GM12878 (cell line): ENCODE measurements at regions not wholly inside any gene's neighbourhood (a gene's known extent, or its start where the extent isn't known, plus 50 kb on each side); places are given as distances from the start of the nearest gene placed in this dataset.

ENCODE experiments used
- ATAC-seq: fragments of 200-7000 bp; cut with Tn5 transposase; 3 replicates; pipeline ENCODE4 v1.9.1; 2020; ENCODE audit warnings: mild to moderate bottlenecking, moderate library complexity
- BruUV-seq: library from RNA; stranded (reverse); fragments of 400-500 nt; replicated peaks from 2 replicates; lab custom pipeline; 2021; lab: Mats Ljungman, UMichigan
- CTCF ChIA-PET: fragments of 300-600 bp; sonication (Branson Sonifier 250); formaldehyde crosslinking; extraction: SDS; loops from one replicate; lab custom pipeline; 2021; ENCODE audit warnings: inconsistent platforms; lab: Yijun Ruan, JAX
- POLR2A ChIA-PET: fragments of 350-600 bp; formaldehyde crosslinking; extraction: SDS; loops from one replicate; lab custom pipeline; 2021; ENCODE audit warnings: inconsistent platforms; lab: Charles Lee
- RAD21 ChIA-PET: fragments of 300-600 bp; sonication (Branson Sonifier 250); formaldehyde crosslinking; loops from one replicate; lab custom pipeline; 2023; ENCODE audit warnings: antibody characterized with exemption; ENCODE audit not compliant: unreplicated experiment; lab: Charles Lee
- SMC1A ChIA-PET: fragments of 300-600 bp; sonication (Branson Sonifier 250); formaldehyde crosslinking; loops from one replicate; lab custom pipeline; 2023; ENCODE audit not compliant: unreplicated experiment, uncharacterized antibody; lab: Charles Lee
- DNase-seq: peaks from one replicate; pipeline ENCODE4 v3.0.0-alpha.2; 2011; ENCODE audit warnings: low read depth, low spot score
- FAIRE-seq: peaks from 3 replicates; lab custom pipeline; 2011; peaks lifted over from hg19 to GRCh38; lab: Jason Lieb, UNC
- H2AFZ ChIP-seq: 2 replicates; pipeline ENCODE4 v1.6.0; 2011; ENCODE audit warnings: low read depth, low read length, control low read depth; ENCODE audit not compliant: control insufficient read depth
- H3K27ac ChIP-seq: 2 replicates; pipeline ENCODE4 v1.5.1; 2011; ENCODE audit warnings: control low read depth; ENCODE audit not compliant: control insufficient read depth, insufficient read depth
- H3K27me3 ChIP-seq, 2 experiments: replicated peaks in 1 of 2; 2 replicates each; pipeline versions ENCODE4 v1.6.0 to v1.6.1; 2011; ENCODE audit warnings: low read length in 1 of 2; ENCODE audit not compliant: control insufficient read depth in 2 of 2, insufficient read depth in 2 of 2
- H3K36me3 ChIP-seq, 2 experiments: 2 replicates each; pipeline ENCODE4 v1.5.1; 2011; ENCODE audit warnings: low read length in 1 of 2; ENCODE audit not compliant: control insufficient read depth in 2 of 2, insufficient read depth in 2 of 2
- H3K4me1 ChIP-seq: 2 replicates; pipeline ENCODE4 v1.6.1; 2011; ENCODE audit warnings: mild to moderate bottlenecking, low read length, moderate library complexity, mixed read lengths; ENCODE audit not compliant: control insufficient read depth, insufficient read depth
- H3K4me2 ChIP-seq: 2 replicates; pipeline ENCODE4 v1.6.0; 2011; ENCODE audit warnings: control low read depth; ENCODE audit not compliant: control insufficient read depth, insufficient read depth
- H3K4me3 ChIP-seq: fragments of 200-600 bp; sonication (generic); 2 replicates; pipeline ENCODE4 v1.5.1; 2016
- H3K79me2 ChIP-seq: 2 replicates; pipeline ENCODE4 v1.6.0; 2011; ENCODE audit warnings: low read length; ENCODE audit not compliant: control insufficient read depth, insufficient read depth
- H3K9ac ChIP-seq: 2 replicates; pipeline ENCODE4 v1.8.0; 2011; ENCODE audit warnings: low read length, control low read depth, mixed read lengths; ENCODE audit not compliant: control insufficient read depth, insufficient read depth
- H3K9me3 ChIP-seq: replicated peaks from 3 replicates; pipeline ENCODE4 v1.5.1; 2011; ENCODE audit warnings: mild to moderate bottlenecking, low read length; ENCODE audit not compliant: control insufficient read depth, insufficient read depth
- H4K20me1 ChIP-seq: 2 replicates; pipeline ENCODE4 v1.6.0; 2011; ENCODE audit not compliant: control insufficient read depth, insufficient read depth
- BHLHE40 ChIP-seq, 2 experiments: fragments of 450-650 bp in 1 of 2; IDR thresholded peaks; 2 replicates each; pipeline ENCODE4 v1.6.1; 2011 to 2017; ENCODE audit warnings: low read depth in 2 of 2, borderline replicate concordance in 1 of 2, improper control_type of control experiment in 1 of 2, low read length in 1 of 2, mild to moderate bottlenecking in 1 of 2
- CBX3 ChIP-seq: fragments of 200-600 bp; sonication (generic); IDR thresholded peaks from 2 replicates; pipeline ENCODE4 v1.6.1; 2016; ENCODE audit warnings: low read depth, borderline replicate concordance
- FOXM1 ChIP-seq: IDR thresholded peaks from 2 replicates; pipeline ENCODE4 v1.6.1; 2012; ENCODE audit warnings: low read depth, mild to moderate bottlenecking, inconsistent platforms, low read length, moderate library complexity
- JUND ChIP-seq: IDR thresholded peaks from 2 replicates; pipeline ENCODE4 v1.6.1; 2012; ENCODE audit warnings: low read depth, mild to moderate bottlenecking, low read length, improper control_type of control experiment, moderate library complexity
- MAX ChIP-seq: IDR thresholded peaks from 2 replicates; pipeline ENCODE4 v1.6.1; 2012; ENCODE audit warnings: low read depth, low read length, improper control_type of control experiment
- MYB ChIP-seq: fragments of 150-350 bp; IDR thresholded peaks from 2 replicates; pipeline ENCODE4 v1.6.1; 2014; ENCODE audit warnings: mild to moderate bottlenecking, low read depth, low read length, borderline replicate concordance
- NFYA ChIP-seq: IDR thresholded peaks from 2 replicates; pipeline ENCODE4 v1.6.1; 2011; ENCODE audit warnings: low read depth, mild to moderate bottlenecking, low read length, improper control_type of control experiment, borderline replicate concordance
- NR2C2 ChIP-seq: IDR thresholded peaks from 2 replicates; pipeline ENCODE4 v1.6.1; 2011; ENCODE audit warnings: borderline replicate concordance, low read depth; ENCODE audit not compliant: control insufficient read depth, insufficient read length
- PAX8 ChIP-seq: fragments of 450-650 bp; IDR thresholded peaks from 2 replicates; pipeline ENCODE4 v1.6.1; 2017; ENCODE audit warnings: mild to moderate bottlenecking, moderate library complexity
- RELA ChIP-seq: fragments of 450-650 bp; IDR thresholded peaks from 2 replicates; pipeline ENCODE4 v1.8.0; 2014; ENCODE audit warnings: borderline replicate concordance; ENCODE audit not compliant: partially characterized antibody
- SIX5 ChIP-seq: IDR thresholded peaks from 2 replicates; pipeline ENCODE4 v1.6.1; 2011; ENCODE audit warnings: mild to moderate bottlenecking, low read depth, low read length, moderate library complexity; ENCODE audit not compliant: severe bottlenecking
- SMC3 ChIP-seq: IDR thresholded peaks from 2 replicates; pipeline ENCODE4 v1.6.1; 2011; ENCODE audit warnings: low read length, improper control_type of control experiment, borderline replicate concordance
- SP1 ChIP-seq: IDR thresholded peaks from one replicate; pipeline ENCODE4 v1.6.1; 2011; ENCODE audit warnings: low read depth, low read length
- SUPT20H ChIP-seq: IDR thresholded peaks from 2 replicates; pipeline ENCODE4 v1.6.1; 2011; ENCODE audit warnings: low read depth, mild to moderate bottlenecking, low read length, moderate library complexity, borderline replicate concordance; ENCODE audit not compliant: control insufficient read depth
- YBX1 ChIP-seq: fragments of 450-650 bp; IDR thresholded peaks from 2 replicates; pipeline ENCODE4 v1.6.1; 2016; ENCODE audit warnings: antibody characterized with exemption
- ZBED1 ChIP-seq: IDR thresholded peaks from 2 replicates; pipeline ENCODE4 v1.6.1; 2016; ENCODE audit warnings: borderline replicate concordance
- ZNF384 ChIP-seq: IDR thresholded peaks from 2 replicates; pipeline ENCODE4 v1.6.1; 2012; ENCODE audit warnings: low read depth, mild to moderate bottlenecking, low read length, improper control_type of control experiment, borderline replicate concordance
- WGBS: methylation state at CpG from one replicate; pipeline ENCODE4 v1.1.6; 2016; ENCODE audit warnings: low lambda C conversion rate; ENCODE audit not compliant: insufficient replicate concordance, insufficient coverage; ENCODE audit errors: missing lambda C conversion rate; 5-methylcytosine and 5-hydroxymethylcytosine counted together
- in situ Hi-C: fragments of 300-500 bp; cut with MboI; formaldehyde crosslinking; loops from 9 replicates; pipeline ENCODE4 v1.14.3; 2018; ENCODE audit warnings: mixed read lengths
- intact Hi-C: fragments of 100-400 bp; cut with micrococcal nuclease; formaldehyde crosslinking; loops from one replicate; pipeline ENCODE4 v1.14.2; 2022; ENCODE audit not compliant: unreplicated experiment

- Histone ChIP-seq H3K4me2 (no peak overlapping the region), H4K20me1 (no peaks in the 10 kb centered on the region), H2AFZ (no peak overlapping the region), H3K27ac (no peak overlapping the region), H3K4me3 (no peak overlapping the region), H3K27me3 (no peaks in the 10 kb centered on the region)
- ATAC-seq (no peak), FAIRE-seq (no peak)
- ChIA-PET SMC1A (no interaction called here), CTCF (interaction anchor here (0.6 kb wide), 1 partner anchor 270 kb away, joined by 4 read pairs; no protein-coding TSS in a partner anchor), RAD21 (interaction anchor here (0.7 kb wide), 1 partner anchor 985 kb away, joined by 4 read pairs; no protein-coding TSS in a partner anchor)
- WGBS = 3% methylated on average over 5 of the region's 5 CpGs
- no peak for TF ChIP-seq JUND
- no peak for TF ChIP-seq RELA
- no peak for TF ChIP-seq PAX8
- TF ChIP-seq SMC3 = no peak
- no peak for TF ChIP-seq NR2C2
- TF ChIP-seq MYB = no peak
- no peak for TF ChIP-seq SIX5
- TF ChIP-seq SP1 = no peak
- TF ChIP-seq ZBED1 = no peak
- TF ChIP-seq BHLHE40 (IDR thresholded peaks at IDR 0.05; ENCODE audit: borderline replicate concordance in 1 of 2, low read depth in 2 of 2, low read length in 1 of 2) = no peak
- no peak for TF ChIP-seq NFYA
- TF ChIP-seq FOXM1 = no peak
- no peak for TF ChIP-seq ZNF384
- TF ChIP-seq MAX = no peak
- no peak for TF ChIP-seq CBX3
- TF ChIP-seq YBX1 = no peak
- no peak for TF ChIP-seq SUPT20H
- TF ChIP-seq, all 136 proteins: peak for 0
- Histone ChIP-seq H3K9me3 (no peaks in the 10 kb centered on the region), H3K9ac (no peak overlapping the region), H3K36me3 (no peaks in the 10 kb centered on the region), H3K79me2 (no peaks in the 10 kb centered on the region), H3K4me1 (no peaks in the 10 kb centered on the region)
- no TSS peak for BruUV-seq
- DNase-seq = no peak
- in situ Hi-C loops (no loop called here), intact Hi-C loops (no loop called here)
- POLR2A ChIA-PET = interaction anchor here (0.6 kb wide), 1 partner anchor 935 kb away, joined by 4 read pairs; no protein-coding TSS in a partner anchor
Observed at GRCh38 chr16:5756969-5757368, 659.4 kb upstream of the EEF2KMT start.
